ENCODE measurements at regions not wholly inside any gene's neighbourhood (a gene's known extent, or its start where the extent isn't known, plus 50 kb on each side); places are given as distances from the start of the nearest gene placed in this dataset.

- TF ChIP-seq ZNF512 (CRISPR knock-in tag; IDR thresholded peaks at IDR 0.05; ENCODE audit: borderline replicate concordance) (no peak), ZNF232 (CRISPR knock-in tag; IDR thresholded peaks at IDR 0.05) (no peak), AFF4 (CRISPR knock-in tag; IDR thresholded peaks at IDR 0.05; ENCODE audit: borderline replicate concordance) (no peak), ATF1 (CRISPR knock-in tag; IDR thresholded peaks at IDR 0.05) (no peak), IRF1 (CRISPR knock-in tag; IDR thresholded peaks at IDR 0.05) (no peak), ATF6 (CRISPR knock-in tag; IDR thresholded peaks at IDR 0.05) (no peak), RELA (CRISPR knock-in tag; IDR thresholded peaks at IDR 0.05; ENCODE audit: borderline replicate concordance) (no peak), MLX (CRISPR knock-in tag; IDR thresholded peaks at IDR 0.05) (no peak)
These were observed 140.1 kb upstream of the CPSF6 start (continued) for GRCh38 chr12:69099201-69099837.

- Mint-ChIP-seq H3K9me3 (no peaks in the 10 kb centered on the region), H3K27ac (no peak overlapping the region), H3K4me3 (no peak overlapping the region), H3K36me3 (no peaks in the 10 kb centered on the region), H3K27me3 (ENCODE audit: low read depth) (no peaks in the 10 kb centered on the region), H3K4me1 (peaks cover 10% of the 10 kb centered on the region)
- DNase-seq (ENCODE audit: low spot score) (no peak), ATAC-seq (no peak)
- ChIA-PET CTCF (no interaction called here), POLR2A (no interaction called here)
- TF ChIP-seq RORB (CRISPR knock-in tag; IDR thresholded peaks at IDR 0.05): no peak
- no peak for TF ChIP-seq IRF2 (CRISPR knock-in tag; IDR thresholded peaks at IDR 0.05; ENCODE audit: borderline replicate concordance, low read depth)
- no peak for TF ChIP-seq RELA (CRISPR knock-in tag; IDR thresholded peaks at IDR 0.05; ENCODE audit: borderline replicate concordance)
- no peak for TF ChIP-seq USF2 (CRISPR knock-in tag; IDR thresholded peaks at IDR 0.05)
- no peak for TF ChIP-seq GRHL2 (CRISPR knock-in tag; IDR thresholded peaks at IDR 0.05; ENCODE audit: insufficient replicate concordance, severe bottlenecking)
- TF ChIP-seq MYBL2 (CRISPR knock-in tag; IDR thresholded peaks at IDR 0.05): no peak
These were observed 137.9 kb upstream of the CPSF6 start for GRCh38 chr12:69101505-69101904.
